HepG2 (cell line): ENCODE measurements at regions not wholly inside any gene's neighbourhood (a gene's known extent, or its start where the extent isn't known, plus 50 kb on each side); places are given as distances from the start of the nearest gene placed in this dataset.

Experiments
- ATAC-seq: fragments of 200-7000 bp; cut with Tn5 transposase; 3 replicates; pipeline ENCODE4 v1.9.1; 2020; ENCODE audit warnings: mild to moderate bottlenecking, moderate library complexity
- BruUV-seq: library from RNA; stranded (reverse); fragments of 400-500 nt; replicated peaks from 2 replicates; lab custom pipeline; 2021; lab: Mats Ljungman, UMichigan
- CTCF ChIA-PET: fragments of 300-600 bp; formaldehyde crosslinking; extraction: SDS; loops from one replicate; lab custom pipeline; 2021; ENCODE audit warnings: low total read pairs, inconsistent platforms, low intra/inter-chr PET ratio; lab: Yijun Ruan, JAX
- POLR2A ChIA-PET: fragments of 350-600 bp; sonication (Branson Sonifier 250); formaldehyde crosslinking; loops from one replicate; lab custom pipeline; 2020; ENCODE audit warnings: antibody characterized with exemption, inconsistent platforms; lab: Yijun Ruan, JAX
- DNase-seq: peaks from one replicate; pipeline ENCODE4 v3.0.0-alpha.2; 2015; ENCODE audit warnings: low spot score
- FAIRE-seq: peaks from 3 replicates; lab custom pipeline; 2011; peaks lifted over from hg19 to GRCh38; lab: Jason Lieb, UNC
- H2AFZ ChIP-seq: one replicate; pipeline ENCODE4 v1.6.1; 2011; ENCODE audit warnings: low read length, inconsistent platforms
- H3K27ac ChIP-seq: fragments of 300-600 bp; 3 replicates; pipeline ENCODE4 v1.8.0; 2011; ENCODE audit warnings: mixed run types, mild to moderate bottlenecking, mixed read lengths, low read length, inconsistent platforms; ENCODE audit not compliant: insufficient read depth; ENCODE audit errors: extremely low read length
- H3K27me3 ChIP-seq, 2 experiments: fragments of 200-600 bp in 1 of 2; 2 replicates in 1 of 2; 3 replicates in 1 of 2; pipeline versions ENCODE4 v1.6.0 to v1.8.0; 2011; ENCODE audit warnings: low read length in 2 of 2, mild to moderate bottlenecking in 2 of 2, moderate library complexity in 2 of 2, inconsistent platforms in 1 of 2; ENCODE audit not compliant: insufficient read depth in 2 of 2, control insufficient read depth in 1 of 2
- H3K36me3 ChIP-seq, 2 experiments: fragments of 200-600 bp in 1 of 2; replicated peaks in 1 of 2; 2 replicates in 1 of 2; 3 replicates in 1 of 2; pipeline versions ENCODE4 v1.5.1 to v1.8.0; 2011; ENCODE audit warnings: low read length in 2 of 2, inconsistent platforms in 1 of 2; ENCODE audit not compliant: insufficient read depth in 2 of 2, control insufficient read depth in 1 of 2
- H3K4me1 ChIP-seq: 2 replicates; pipeline ENCODE4 v1.5.1; 2012; ENCODE audit warnings: low read length, inconsistent platforms; ENCODE audit not compliant: insufficient read depth
- H3K4me2 ChIP-seq: 2 replicates; pipeline ENCODE4 v1.6.0; 2011; ENCODE audit warnings: low read depth, low read length, inconsistent platforms
- H3K4me3 ChIP-seq, 3 experiments: fragments of 200-600 bp in 1 of 3; sonication (generic), shearing (Covaris generic) in 1 of 3; replicated peaks in 1 of 3; 2 replicates each; pipeline ENCODE4 v1.5.1; 2011 to 2016; ENCODE audit warnings: low read length in 3 of 3, inconsistent platforms in 2 of 3, low read depth in 2 of 3, mild to moderate bottlenecking in 2 of 3, control low read depth in 1 of 3, mixed read lengths in 1 of 3; ENCODE audit not compliant: insufficient read depth in 1 of 3
- H3K79me2 ChIP-seq: one replicate; pipeline ENCODE4 v1.6.1; 2011; ENCODE audit warnings: low read length, inconsistent platforms; ENCODE audit not compliant: insufficient read depth
- H3K9ac ChIP-seq: 2 replicates; pipeline ENCODE4 v1.6.0; 2011; ENCODE audit warnings: mild to moderate bottlenecking, low read depth, low read length, inconsistent platforms; ENCODE audit not compliant: insufficient read depth
- H3K9me3 ChIP-seq: 2 replicates; pipeline ENCODE4 v1.5.1; 2012; ENCODE audit warnings: mild to moderate bottlenecking, low read length
- H4K20me1 ChIP-seq: 2 replicates; pipeline ENCODE4 v1.6.0; 2011; ENCODE audit warnings: inconsistent platforms, mild to moderate bottlenecking, low read length, moderate library complexity; ENCODE audit not compliant: insufficient read depth
- ATF5 ChIP-seq: sonication (generic); formaldehyde crosslinking; IDR thresholded peaks from 2 replicates; pipeline ENCODE4 v1.4.0; 2020; ENCODE audit warnings: mild to moderate bottlenecking, low read depth, missing genetic modification reagents
- CCDC6 ChIP-seq: sonication (generic); formaldehyde crosslinking; IDR thresholded peaks from 2 replicates; pipeline ENCODE4 v1.8.1; 2022; ENCODE audit warnings: mild to moderate bottlenecking, missing genetic modification reagents, moderate library complexity
- E2F5 ChIP-seq: sonication (generic); formaldehyde crosslinking; conservative IDR thresholded peaks from 2 replicates; pipeline ENCODE4 v1.4.0; 2020; ENCODE audit warnings: missing genetic modification reagents
- FOXM1 ChIP-seq: sonication (generic); formaldehyde crosslinking; IDR thresholded peaks from 2 replicates; pipeline ENCODE4 v1.5.0; 2020; ENCODE audit warnings: missing genetic modification reagents
- GABPB1 ChIP-seq: IDR thresholded peaks from 2 replicates; pipeline ENCODE4 v1.6.1; 2016; ENCODE audit warnings: mild to moderate bottlenecking, missing genetic modification reagents, moderate library complexity, missing compliant biosample characterization
- HNRNPK ChIP-seq: fragments of 200-400 bp; formaldehyde crosslinking; IDR thresholded peaks from 2 replicates; pipeline ENCODE4 v1.6.1; 2018; ENCODE audit warnings: low read length, low read depth, moderate library complexity, mild to moderate bottlenecking; ENCODE audit not compliant: poor library complexity, severe bottlenecking
- MAFK ChIP-seq, 2 experiments: IDR thresholded peaks in 1 of 2; conservative IDR thresholded peaks in 1 of 2; 2 replicates each; pipeline ENCODE4 v1.6.1; 2011; ENCODE audit warnings: improper control_type of control experiment in 2 of 2, low read length in 2 of 2
- MAX ChIP-seq: IDR thresholded peaks from 2 replicates; pipeline ENCODE4 v1.6.1; 2012; ENCODE audit warnings: inconsistent platforms
- SAFB2 ChIP-seq: sonication (generic); formaldehyde crosslinking; IDR thresholded peaks from 2 replicates; pipeline ENCODE4 v1.5.1; 2020; ENCODE audit warnings: missing genetic modification reagents, low read depth, mild to moderate bottlenecking, borderline replicate concordance
- SAP130 ChIP-seq: IDR thresholded peaks from 2 replicates; pipeline ENCODE4 v1.6.1; 2016; ENCODE audit warnings: low read depth
- SATB2 ChIP-seq: sonication (generic); formaldehyde crosslinking; IDR thresholded peaks from 2 replicates; pipeline ENCODE4 v1.5.0; 2020; ENCODE audit warnings: missing genetic modification reagents
- ZNF207 ChIP-seq: fragments of 450-650 bp; IDR thresholded peaks from 2 replicates; pipeline ENCODE4 v1.6.1; 2016; ENCODE audit warnings: antibody characterized with exemption, borderline replicate concordance
- ZNF317 ChIP-seq: sonication (generic); formaldehyde crosslinking; IDR thresholded peaks from 2 replicates; pipeline ENCODE4 v1.5.0; 2020; ENCODE audit warnings: mild to moderate bottlenecking, missing genetic modification reagents
- ZNF362 ChIP-seq: sonication (generic); formaldehyde crosslinking; IDR thresholded peaks from 2 replicates; pipeline ENCODE4 v1.4.0; 2020; ENCODE audit warnings: missing genetic modification reagents, mild to moderate bottlenecking, borderline replicate concordance
- ZNF446 ChIP-seq: sonication (generic); formaldehyde crosslinking; IDR thresholded peaks from 2 replicates; pipeline ENCODE4 v1.5.0; 2020; ENCODE audit warnings: mild to moderate bottlenecking, missing genetic modification reagents
- ZNF629 ChIP-seq: sonication (generic); formaldehyde crosslinking; conservative IDR thresholded peaks from 2 replicates; pipeline ENCODE4 v1.5.0; 2020; ENCODE audit warnings: missing genetic modification reagents
- ZNF772 ChIP-seq: sonication (generic); formaldehyde crosslinking; IDR thresholded peaks from 2 replicates; pipeline ENCODE4 v1.5.0; 2020; ENCODE audit warnings: mild to moderate bottlenecking, missing genetic modification reagents
- WGBS: methylation state at CpG from one replicate; pipeline ENCODE4 v1.1.6; 2017; ENCODE audit warnings: low lambda C conversion rate; 5-methylcytosine and 5-hydroxymethylcytosine counted together
- in situ Hi-C: cut with HindIII; loops from 2 replicates; pipeline ENCODE4 v1.10.0; 2017; ENCODE audit warnings: low pct_unique_long_range_greater_than_20kb; ENCODE audit not compliant: extremely low pct_ligation_motif_present
- intact Hi-C: fragments of 100-400 bp; cut with micrococcal nuclease; formaldehyde crosslinking; loops from one replicate; pipeline ENCODE4 v1.10.0; 2022; ENCODE audit not compliant: unreplicated experiment

GRCh38 chr1:194176212-194176611, 989.8 kb upstream of the B3GALT2 start (continued):
- TF ChIP-seq ZNF317 (no peak), ATF5 (no peak)

GRCh38 chr1:194175251-194175650, 988.8 kb upstream of the B3GALT2 start:
- no peak overlapping the region for H3K4me3 ChIP-seq
- ATAC-seq (no peak), FAIRE-seq (no peak), DNase-seq (no peak)
- in situ Hi-C loops, result no loop called here
- no peak overlapping the region for H3K4me2 ChIP-seq
- H3K4me1 ChIP-seq, result no peaks in the 10 kb centered on the region
- H3K79me2 ChIP-seq, result no peaks in the 10 kb centered on the region
- intact Hi-C loops, result no loop called here
- no peak for TF ChIP-seq MAFK (conservative IDR thresholded peaks at IDR 0.05 in 1 of 2, IDR thresholded peaks at IDR 0.05 in 1 of 2; ENCODE audit: low read length in 2 of 2)
- no peak for TF ChIP-seq MAX
- TF ChIP-seq ZNF362 (CRISPR knock-in tag), result no peak
- TF ChIP-seq SAFB2 (CRISPR knock-in tag), result no peak
- TF ChIP-seq ZNF446, result no peak
- no peak for TF ChIP-seq SATB2 (CRISPR knock-in tag)
- TF ChIP-seq ZNF629, result no peak
- TF ChIP-seq SAP130, result no peak
- no peak for TF ChIP-seq E2F5 (CRISPR knock-in tag)
- TF ChIP-seq ZNF207, result no peak
- no peak for TF ChIP-seq HNRNPK
- no peak for TF ChIP-seq GABPB1
- TF ChIP-seq FOXM1 (CRISPR knock-in tag), result no peak
- no peak for TF ChIP-seq ZNF772
- no peak for TF ChIP-seq CCDC6 (CRISPR knock-in tag)
- no peak overlapping the region for H2AFZ ChIP-seq
- no peaks in the 10 kb centered on the region for H3K9me3 ChIP-seq
- no peaks in the 10 kb centered on the region for H3K27me3 ChIP-seq
- CTCF ChIA-PET, result no interaction called here
- no peaks in the 10 kb centered on the region for H3K36me3 ChIP-seq
- no peaks in the 10 kb centered on the region for H4K20me1 ChIP-seq
- H3K27ac ChIP-seq, result no peak overlapping the region
- no peak overlapping the region for H3K9ac ChIP-seq
- POLR2A ChIA-PET, result no interaction called here
- BruUV-seq, result no TSS peak
- 5% methylated on average over 1 of the region's 1 CpG for WGBS
